B cell (primary cell): ENCODE measurements at regions not wholly inside any gene's neighbourhood (a gene's known extent, or its start where the extent isn't known, plus 50 kb on each side); places are given as distances from the start of the nearest gene placed in this dataset.

Experiments used
- ATAC-seq: fragments of 200-7000 bp; cut with Tn5 transposase; one replicate; pipeline ENCODE4 v1.10.0; 2021; ENCODE audit warnings: low read depth, mild to moderate bottlenecking, moderate number of reproducible peaks, moderate library complexity
- CTCF ChIA-PET: fragments of 350-600 bp; sonication (Branson Sonifier 250); formaldehyde crosslinking; loops from one replicate; lab custom pipeline; 2021; ENCODE audit warnings: antibody characterized with exemption, inconsistent platforms; lab: Charles Lee
- POLR2A ChIA-PET: fragments of 350-600 bp; sonication (Branson Sonifier 250); formaldehyde crosslinking; loops from one replicate; lab custom pipeline; 2021; ENCODE audit warnings: antibody characterized with exemption; lab: Charles Lee
- DNase-seq: peaks from one replicate; pipeline ENCODE4 v3.0.0; 2013
- H2AFZ ChIP-seq: 2 replicates; pipeline ENCODE4 v1.6.1; 2012; ENCODE audit warnings: mild to moderate bottlenecking, low read depth, low read length; ENCODE audit not compliant: insufficient read depth, poor library complexity, severe bottlenecking
- H3K27ac ChIP-seq, 2 donors: 1 replicate in 1 of 2; 2 replicates in 1 of 2; pipeline ENCODE4 v1.5.1; 2012 to 2013; ENCODE audit warnings: low read length in 2 of 2, mild to moderate bottlenecking in 2 of 2, moderate library complexity in 1 of 2
- H3K27me3 ChIP-seq, 4 experiments: fragments of 200-600 bp in 1 of 4; sonication (generic) in 1 of 4; replicated peaks in 1 of 4; 1 replicate in 2 of 4; 2 replicates in 2 of 4; pipeline versions ENCODE4 v1.6.1 to v1.7.0; 2013 to 2016; ENCODE audit warnings: low read length in 3 of 4, mild to moderate bottlenecking in 2 of 4, mixed read lengths in 1 of 4, moderate library complexity in 1 of 4; ENCODE audit not compliant: insufficient read depth in 4 of 4, control insufficient read depth in 3 of 4; ENCODE audit errors: control extremely low read depth in 1 of 4
- H3K36me3 ChIP-seq, 2 experiments: replicated peaks in 1 of 2; 1 replicate in 1 of 2; 2 replicates in 1 of 2; pipeline versions ENCODE4 v1.6.1 to v1.7.1; 2013; ENCODE audit warnings: low read length in 1 of 2; ENCODE audit not compliant: insufficient read depth in 2 of 2, control insufficient read depth in 1 of 2; ENCODE audit errors: control extremely low read depth in 1 of 2, extremely low read depth in 1 of 2
- H3K4me1 ChIP-seq, 2 donors: fragments of 200-600 bp in 1 of 2; sonication (generic) in 1 of 2; 1 replicate in 1 of 2; 2 replicates in 1 of 2; pipeline versions ENCODE4 v1.5.1 to v1.6.1; 2013 to 2017; ENCODE audit warnings: low read length in 2 of 2; ENCODE audit not compliant: control insufficient read depth in 2 of 2, insufficient read depth in 2 of 2
- H3K4me2 ChIP-seq: replicated peaks from 2 replicates; pipeline ENCODE3; 2012; ENCODE audit warnings: mild to moderate bottlenecking, low read depth, low read length; ENCODE audit not compliant: poor library complexity, severe bottlenecking
- H3K4me3 ChIP-seq, 5 experiments: fragments of 200-600 bp in 1 of 5; sonication (generic) in 1 of 5; 1 replicate in 3 of 5; 2 replicates in 2 of 5; pipeline versions ENCODE4 v1.5.1 to v1.7.0; 2011 to 2016; ENCODE audit warnings: low read length in 4 of 5, mild to moderate bottlenecking in 4 of 5, low read depth in 2 of 5, control low read depth in 1 of 5, moderate library complexity in 1 of 5; ENCODE audit not compliant: insufficient read depth in 1 of 5; ENCODE audit errors: control extremely low read depth in 1 of 5, extremely low read depth in 1 of 5
- H3K79me2 ChIP-seq: fragments of 200-600 bp; sonication (generic); one replicate; pipeline ENCODE4 v1.6.0; 2016; ENCODE audit warnings: low read length; ENCODE audit not compliant: control insufficient read depth, insufficient read depth
- H3K9ac ChIP-seq: fragments of 200-600 bp; sonication (generic); 2 replicates; pipeline ENCODE4 v1.6.1; 2017; ENCODE audit warnings: mild to moderate bottlenecking, low read length, moderate library complexity
- H3K9me3 ChIP-seq, 3 donors: one replicate each; pipeline versions ENCODE4 v1.6.1 to v1.7.1; 2013; ENCODE audit warnings: low read length in 2 of 3; ENCODE audit not compliant: control insufficient read depth in 2 of 3, insufficient read depth in 1 of 3; ENCODE audit errors: control extremely low read depth in 1 of 3
- H4K20me1 ChIP-seq: 2 replicates; pipeline ENCODE4 v1.6.0; 2012; ENCODE audit warnings: mild to moderate bottlenecking, low read length; ENCODE audit not compliant: insufficient read depth, control insufficient read depth, poor library complexity, severe bottlenecking
- H3K27ac Mint-ChIP-seq: one replicate; pipeline ENCODE4 v1.8.0; 2021; ENCODE audit warnings: mixed read lengths
- H3K27me3 Mint-ChIP-seq: one replicate; pipeline ENCODE4 v1.8.0; 2021; ENCODE audit warnings: mixed read lengths
- H3K4me1 Mint-ChIP-seq: one replicate; pipeline ENCODE4 v1.8.0; 2021; ENCODE audit warnings: mixed read lengths
- H3K4me3 Mint-ChIP-seq: one replicate; pipeline ENCODE4 v1.8.0; 2021; ENCODE audit warnings: mixed read lengths
- H3K9me3 Mint-ChIP-seq: one replicate; pipeline ENCODE4 v1.8.0; 2022; ENCODE audit warnings: mixed read lengths; ENCODE audit not compliant: insufficient read depth
- CTCF ChIP-seq: fragments of 200-600 bp; IDR thresholded peaks from one replicate; pipeline ENCODE4 v1.8.0; 2022; ENCODE audit warnings: antibody characterized with exemption, mild to moderate bottlenecking
- EZH2 ChIP-seq: IDR thresholded peaks from 2 replicates; pipeline ENCODE4 v1.6.1; 2012; ENCODE audit warnings: borderline replicate concordance, low read depth, mild to moderate bottlenecking, moderate library complexity, low read length; ENCODE audit not compliant: insufficient read depth, poor library complexity, severe bottlenecking
- WGBS: methylation state at CpG from one replicate; pipeline ENCODE4 v1.1.5; 2013; ENCODE audit warnings: missing lambda C conversion rate; ENCODE audit not compliant: insufficient coverage; 5-methylcytosine and 5-hydroxymethylcytosine counted together
- intact Hi-C: fragments of 100-400 bp; cut with micrococcal nuclease; formaldehyde crosslinking; loops from one replicate; pipeline ENCODE4 v1.10.0; 2022

GRCh38 chr16:26614237-26614841 lies 452.4 kb upstream of the C16orf82 start:
- H2AFZ ChIP-seq = no peak overlapping the region
- no peaks in the 10 kb centered on the region for H3K4me1 ChIP-seq
- H4K20me1 ChIP-seq = no peaks in the 10 kb centered on the region
- peaks cover 0 to 3% (median 0%) of the 10 kb centered on the region in 4 experiments for H3K27me3 ChIP-seq
- Mint-ChIP-seq H3K4me1 (no peaks in the 10 kb centered on the region), H3K27ac (no peak overlapping the region), H3K4me3 (no peak overlapping the region), H3K27me3 (peaks cover 3% of the 10 kb centered on the region), H3K9me3 (peaks cover 3% of the 10 kb centered on the region)
- ChIA-PET POLR2A (no interaction called here), CTCF (no interaction called here)
- no peak overlapping the region for H3K27ac ChIP-seq
- 40% methylated on average over 7 of the region's 7 CpGs for WGBS
- no peak overlapping the region for H3K4me3 ChIP-seq
- no peak for DNase-seq
- intact Hi-C loops = no loop called here
- H3K4me2 ChIP-seq = no peak overlapping the region
- H3K36me3 ChIP-seq = no peaks in the 10 kb centered on the region
- ATAC-seq = no peak
- peaks cover 0 to 10% (median 0%) of the 10 kb centered on the region in 3 donors for H3K9me3 ChIP-seq
- TF ChIP-seq EZH2 (no peak), CTCF (no peak)
- H3K79me2 ChIP-seq = no peaks in the 10 kb centered on the region
- H3K9ac ChIP-seq = no peak overlapping the region

- intact Hi-C loops = no loop called here
- H3K27ac Mint-ChIP-seq = no peak overlapping the region
- no peak for ATAC-seq
- H3K27me3 ChIP-seq = peaks cover 0 to 4% (median 0%) of the 10 kb centered on the region in 4 experiments
- no peak for DNase-seq
- peaks cover 7% of the 10 kb centered on the region for H3K9me3 Mint-ChIP-seq
- H4K20me1 ChIP-seq = no peaks in the 10 kb centered on the region
- ChIA-PET CTCF (no interaction called here), POLR2A (no interaction called here)
- no peak overlapping the region for H3K4me3 Mint-ChIP-seq
- no peak overlapping the region for H3K9ac ChIP-seq
- no peak overlapping the region for H3K4me3 ChIP-seq
- H3K9me3 ChIP-seq = peaks cover 0 to 12% (median 10%) of the 10 kb centered on the region in 3 donors
- no CpG with 5 or more reads among the region's 2 CpGs for WGBS
- no peaks in the 10 kb centered on the region for H3K4me1 ChIP-seq
- H2AFZ ChIP-seq = no peak overlapping the region
- H3K79me2 ChIP-seq = no peaks in the 10 kb centered on the region
- TF ChIP-seq EZH2 = no peak
- no peak overlapping the region for H3K4me2 ChIP-seq
- H3K4me1 Mint-ChIP-seq = no peaks in the 10 kb centered on the region
- no peak overlapping the region for H3K27ac ChIP-seq
- peaks cover 19% of the 10 kb centered on the region for H3K27me3 Mint-ChIP-seq
- H3K36me3 ChIP-seq = no peaks in the 10 kb centered on the region
These were observed 443.3 kb upstream of the C16orf82 start for GRCh38 chr16:26623442-26623841.
